ENCODE measurements at regions not wholly inside any gene's neighbourhood (a gene's known extent, or its start where the extent isn't known, plus 50 kb on each side); places are given as distances from the start of the nearest gene placed in this dataset.
"Not testable (repeated sequence)": the region's sequence is repeated elsewhere in the genome, so short reads cannot be mapped to it uniquely, and the experiment has no call there.

GRCh38 chr22:23424031-23424430 lies 156.1 kb downstream of the IGLL1 start:
- Histone ChIP-seq H3K27ac (no peak overlapping the region), H4K20me1 (ENCODE audit: low read depth) (no peaks in the 10 kb centered on the region), H3K9ac (no peak overlapping the region), H3K27me3 (no peaks in the 10 kb centered on the region), H3K4me1 (no peaks in the 10 kb centered on the region), H3K4me3 (no peak overlapping the region), H3K9me3 (ENCODE audit: low read depth) (no peaks in the 10 kb centered on the region), H3F3A (ENCODE audit: low read depth) (no peaks in the 10 kb centered on the region), H2AFZ (replicated peaks) (no peak overlapping the region), H3K4me2 (no peak overlapping the region), H3K79me2 (ENCODE audit: low read depth) (no peaks in the 10 kb centered on the region), H3K36me3 (no peaks in the 10 kb centered on the region)
- H3K27ac Mint-ChIP-seq, result peak overlapping the region; percentile 30
- H3K9me3 Mint-ChIP-seq, result peaks cover 12% of the 10 kb centered on the region
- no peaks in the 10 kb centered on the region for H3K36me3 Mint-ChIP-seq
- H3K27me3 Mint-ChIP-seq (ENCODE audit: insufficient read depth, low read depth), result no peaks in the 10 kb centered on the region
- no peak for DNase-seq (ENCODE audit: low spot score)
- peaks cover 12% of the 10 kb centered on the region for H3K4me1 Mint-ChIP-seq
- TF ChIP-seq CTCF (IDR thresholded peaks at IDR 0.05) (no peak), EZH2 (IDR thresholded peaks at IDR 0.05) (no peak), EZH2phosphoT487 (IDR thresholded peaks at IDR 0.05) (no peak)
- no peak overlapping the region for H3K4me3 Mint-ChIP-seq

- H3F3A ChIP-seq (ENCODE audit: low read depth); H3K27ac Mint-ChIP-seq; H3K9me3 Mint-ChIP-seq; H3K4me2 ChIP-seq; H3K9me3 ChIP-seq (ENCODE audit: low read depth); H3K27me3 ChIP-seq; H4K20me1 ChIP-seq (ENCODE audit: low read depth); H3K4me1 ChIP-seq; H3K9ac ChIP-seq; H3K36me3 ChIP-seq; H3K36me3 Mint-ChIP-seq; H3K4me3 Mint-ChIP-seq; H3K4me3 ChIP-seq; H3K27ac ChIP-seq; DNase-seq (ENCODE audit: low spot score); H3K79me2 ChIP-seq (ENCODE audit: low read depth); H2AFZ ChIP-seq (replicated peaks); H3K27me3 Mint-ChIP-seq (ENCODE audit: insufficient read depth, low read depth): not testable (repeated sequence)
- H3K4me1 Mint-ChIP-seq, result peaks cover 26% of the 10 kb centered on the region
Measured at GRCh38 chr22:23422281-23422680, 157.8 kb downstream of the IGLL1 start.

- not testable (repeated sequence) for H3K4me2 ChIP-seq; H3K4me1 ChIP-seq; H3K27ac Mint-ChIP-seq; H3K27me3 Mint-ChIP-seq (ENCODE audit: insufficient read depth, low read depth); H3K27me3 ChIP-seq; H4K20me1 ChIP-seq (ENCODE audit: low read depth); H2AFZ ChIP-seq (replicated peaks); H3K27ac ChIP-seq; H3F3A ChIP-seq (ENCODE audit: low read depth); H3K36me3 ChIP-seq; DNase-seq (ENCODE audit: low spot score); H3K79me2 ChIP-seq (ENCODE audit: low read depth); H3K4me3 Mint-ChIP-seq; H3K4me3 ChIP-seq; H3K9me3 Mint-ChIP-seq; H3K9ac ChIP-seq; H3K9me3 ChIP-seq (ENCODE audit: low read depth); H3K36me3 Mint-ChIP-seq
- peaks cover 30% of the 10 kb centered on the region for H3K4me1 Mint-ChIP-seq
Measured at GRCh38 chr22:23421300-23421699, 158.8 kb downstream of the IGLL1 start.

GRCh38 chr22:23419931-23420330 lies 160.2 kb downstream of the IGLL1 start:
- Histone ChIP-seq H3K4me2 (no peak overlapping the region), H2AFZ (replicated peaks) (no peak overlapping the region), H3K4me3 (no peak overlapping the region), H3F3A (ENCODE audit: low read depth) (no peaks in the 10 kb centered on the region), H3K27me3 (no peaks in the 10 kb centered on the region), H3K27ac (no peak overlapping the region), H3K79me2 (ENCODE audit: low read depth) (no peaks in the 10 kb centered on the region), H3K4me1 (no peaks in the 10 kb centered on the region), H3K9ac (no peak overlapping the region), H4K20me1 (ENCODE audit: low read depth) (no peaks in the 10 kb centered on the region), H3K9me3 (ENCODE audit: low read depth) (no peaks in the 10 kb centered on the region), H3K36me3 (no peaks in the 10 kb centered on the region)
- TF ChIP-seq EZH2 (IDR thresholded peaks at IDR 0.05), result no peak
- TF ChIP-seq EZH2phosphoT487 (IDR thresholded peaks at IDR 0.05), result no peak
- TF ChIP-seq CTCF (IDR thresholded peaks at IDR 0.05), result no peak
- Mint-ChIP-seq H3K9me3 (no peaks in the 10 kb centered on the region), H3K27me3 (ENCODE audit: insufficient read depth, low read depth) (peaks cover 5% of the 10 kb centered on the region), H3K36me3 (no peaks in the 10 kb centered on the region), H3K27ac (peak overlapping the region; percentile 72), H3K4me1 (peaks cover 39% of the 10 kb centered on the region), H3K4me3 (no peak overlapping the region)
- no peak for DNase-seq (ENCODE audit: low spot score)

All from neural progenitor cell (in vitro differentiated cells).